ENCODE measurements at regions not wholly inside any gene's neighbourhood (a gene's known extent, or its start where the extent isn't known, plus 50 kb on each side); places are given as distances from the start of the nearest gene placed in this dataset.

GRCh38 chr2:64931246-64932115 lies 57.7 kb upstream of the SLC1A4 start:
- Histone ChIP-seq H2BK12ac (ENCODE audit: low read depth, low read length) (no peak overlapping the region), H2BK5ac (ENCODE audit: low read depth, low read length) (no peak overlapping the region), H3K56ac (replicated peaks; ENCODE audit: insufficient read length, low read depth, low read length) (no peak overlapping the region), H4K20me1 (replicated peaks in 1 of 2; ENCODE audit: control insufficient read depth in 1 of 2, insufficient read depth in 2 of 2, low read length in 2 of 2) (no peaks in the 10 kb centered on the region), H3K4me1 (replicated peaks in 1 of 4; ENCODE audit: control insufficient read depth in 3 of 4, insufficient read depth in 4 of 4, low read length in 3 of 4) (no peaks in the 10 kb centered on the region), H3K79me1 (ENCODE audit: low read depth, low read length) (no peaks in the 10 kb centered on the region), H3K36me3 (ENCODE audit: control insufficient read depth in 2 of 4, insufficient read depth in 4 of 4, low read length in 3 of 4) (no peaks in the 10 kb centered on the region), H3K4me2 (ENCODE audit: insufficient read depth in 1 of 2, low read depth in 2 of 2, low read length in 2 of 2) (no peak overlapping the region), H3K27me3 (replicated peaks in 1 of 4; ENCODE audit: control insufficient read depth in 3 of 4, extremely low read depth in 1 of 4, insufficient read depth in 3 of 4, low read length in 3 of 4) (no peaks in the 10 kb centered on the region), H4K91ac (replicated peaks; ENCODE audit: insufficient read length, low read length) (no peak overlapping the region), H3K23ac (ENCODE audit: insufficient read length) (no peak overlapping the region), H3K23me2 (ENCODE audit: low read depth, low read length) (no peaks in the 10 kb centered on the region), H3K18ac (ENCODE audit: extremely low read depth, low read length) (no peak overlapping the region), H3K4ac (replicated peaks; ENCODE audit: insufficient read length, low read depth, low read length) (no peak overlapping the region), H3K14ac (ENCODE audit: insufficient read length) (no peak overlapping the region), H2AK5ac (ENCODE audit: low read depth, low read length) (no peak overlapping the region), H2AFZ (ENCODE audit: low read length) (no peak overlapping the region), H3K79me2 (ENCODE audit: control insufficient read depth in 1 of 2, insufficient read depth in 2 of 2, low read length in 2 of 2) (no peaks in the 10 kb centered on the region), H3K27ac (ENCODE audit: low read depth, low read length) (no peak overlapping the region), H2BK15ac (ENCODE audit: low read length) (no peak overlapping the region), H3K4me3 (ENCODE audit: extremely low read depth in 1 of 4, insufficient read depth in 2 of 4, low read depth in 3 of 4, low read length in 4 of 4) (no peak overlapping the region), H2BK20ac (ENCODE audit: low read length) (no peak overlapping the region), H3K9me3 (ENCODE audit: insufficient read depth in 2 of 2, low read depth in 1 of 2, low read length in 1 of 2) (peaks cover 8% of the 10 kb centered on the region in 2 experiments; a peak in 3 of 4 replicates), H4K5ac (ENCODE audit: insufficient read length, low read depth, low read length) (no peak overlapping the region), H2BK120ac (replicated peaks; ENCODE audit: low read depth, low read length) (no peak overlapping the region), H4K8ac (ENCODE audit: extremely low read depth, insufficient read depth, low read length) (no peak overlapping the region), H3K9ac (replicated peaks in 1 of 4; ENCODE audit: extremely low read depth in 1 of 4, low read depth in 3 of 4, low read length in 3 of 4) (no peak overlapping the region)
- TF ChIP-seq SRF (IDR thresholded peaks at IDR 0.05; ENCODE audit: low read depth, low read length) (no peak), CHD2 (IDR thresholded peaks at IDR 0.05; ENCODE audit: low read length) (no peak), SUZ12 (IDR thresholded peaks at IDR 0.05; ENCODE audit: low read length) (no peak), SP4 (IDR thresholded peaks at IDR 0.05; ENCODE audit: low read length) (no peak), CBX8 (IDR thresholded peaks at IDR 0.05; ENCODE audit: borderline replicate concordance, low read depth, low read length) (no peak), BRCA1 (IDR thresholded peaks at IDR 0.05; ENCODE audit: low read depth, low read length) (no peak), SIX5 (IDR thresholded peaks at IDR 0.05; ENCODE audit: low read depth, low read length) (no peak), E2F6 (IDR thresholded peaks at IDR 0.05) (no peak), CTBP2 (IDR thresholded peaks at IDR 0.05; ENCODE audit: borderline replicate concordance, insufficient read depth, insufficient read length, low read length) (no peak), FOSL1 (IDR thresholded peaks at IDR 0.05; ENCODE audit: insufficient read depth, low read depth, low read length) (no peak)
- POLR2A ChIA-PET (ENCODE audit: partially characterized antibody): no interaction called here
- DNase-seq (ENCODE audit: low read depth in 1 of 2, low spot score in 2 of 2): no peak
- 88% methylated on average over 9 of the region's 9 CpGs; no CpG with 5 or more reads in 1 of the 2 experiments for WGBS, 2 experiments (ENCODE audit: extremely low coverage in 1 of 2, insufficient coverage in 1 of 2, insufficient read length in 1 of 2, insufficient replicate concordance in 2 of 2, low coverage in 1 of 2, low lambda C conversion rate in 2 of 2, missing lambda C conversion rate in 1 of 2)
- CTCF ChIA-PET (ENCODE audit: partially characterized antibody): interaction anchor here (0.6 to 3.0 kb wide), 3 partner anchors 9 to 43 kb away, joined by 3 to 20 read pairs (median 5); no protein-coding TSS in a partner anchor
- FAIRE-seq: no peak

Data from H1 (cell line).